22Rv1 (cell line): ENCODE measurements at regions not wholly inside any gene's neighbourhood (a gene's known extent, or its start where the extent isn't known, plus 50 kb on each side); places are given as distances from the start of the nearest gene placed in this dataset.

Experiments used
- CTCF ChIP-seq: fragments of 450-650 bp; IDR thresholded peaks from 2 replicates; pipeline ENCODE4 v1.5.1; 2017; ENCODE audit warnings: mild to moderate bottlenecking
- ZFX ChIP-seq: fragments of 450-650 bp; IDR thresholded peaks from 2 replicates; pipeline ENCODE4 v1.6.1; 2017; ENCODE audit warnings: antibody characterized with exemption, borderline replicate concordance

DNA sequence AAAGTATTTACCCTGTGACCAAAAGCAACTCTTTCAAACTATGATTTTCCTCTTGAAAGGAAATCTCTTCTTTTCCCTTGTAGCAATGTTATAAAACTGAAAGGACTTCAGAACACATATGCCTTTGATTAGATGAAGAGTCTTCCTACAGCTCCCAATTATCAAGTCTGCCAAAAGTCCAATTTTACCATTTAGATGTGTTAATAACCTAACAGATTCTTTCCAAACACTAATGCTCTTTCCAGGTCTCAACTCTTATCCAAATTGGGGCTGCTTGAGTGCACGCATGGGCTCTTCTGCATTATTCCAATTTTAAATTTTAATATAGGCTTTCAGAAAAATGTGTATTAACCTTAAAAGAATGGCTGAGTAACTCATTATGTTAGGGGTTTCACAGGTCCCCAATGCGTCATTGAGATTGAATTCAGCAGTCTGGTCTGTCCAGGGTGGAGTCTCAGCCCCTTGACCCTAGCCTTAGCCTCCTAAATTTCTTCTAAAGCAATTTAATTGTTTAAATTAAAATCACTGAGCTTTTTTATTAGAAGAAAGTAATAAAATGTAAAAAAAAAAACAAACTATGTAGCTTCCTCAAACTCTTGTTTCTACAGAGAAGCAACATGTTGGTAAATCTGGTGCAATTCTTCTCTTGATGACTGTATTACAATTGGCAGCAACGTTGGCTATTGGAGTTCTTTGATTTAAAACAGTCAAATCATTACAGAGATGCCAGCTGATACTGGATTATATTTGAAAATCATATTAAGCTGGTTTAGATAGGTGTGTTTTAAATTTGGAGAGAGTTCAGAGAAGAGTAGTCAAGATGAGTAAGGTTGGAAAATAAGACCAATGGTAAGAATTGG lies 170.4 kb downstream of the DKK1 start:
- TF ChIP-seq ZFX (no peak), CTCF (no peak)
